OCI-LY7 (cell line): ENCODE measurements at regions not wholly inside any gene's neighbourhood (a gene's known extent, or its start where the extent isn't known, plus 50 kb on each side); places are given as distances from the start of the nearest gene placed in this dataset.

ENCODE experiments used
- BruUV-seq: library from RNA; stranded (reverse); fragments of 400-500 nt; replicated peaks from 2 replicates; lab custom pipeline; 2021; lab: Mats Ljungman, UMichigan
- CTCF ChIA-PET: fragments of 300-600 bp; sonication (Branson Sonifier 250); formaldehyde crosslinking; loops from one replicate; lab custom pipeline; 2022; ENCODE audit warnings: antibody characterized with exemption; ENCODE audit not compliant: unreplicated experiment; lab: Charles Lee
- POLR2A ChIA-PET: fragments of 300-600 bp; sonication (Branson Sonifier 250); formaldehyde crosslinking; loops from one replicate; lab custom pipeline; 2022; ENCODE audit warnings: antibody characterized with exemption; lab: Charles Lee
- DNase-seq: peaks from one replicate; pipeline ENCODE4 v3.0.0-alpha.2; 2015; ENCODE audit warnings: low spot score
- H2AFZ ChIP-seq: fragments of 200-600 bp; sonication (generic), shearing (Covaris generic); 2 replicates; pipeline ENCODE4 v1.6.1; 2014; ENCODE audit warnings: mild to moderate bottlenecking, antibody characterized with exemption, low read length, moderate library complexity
- H3K27ac ChIP-seq: fragments of 200-600 bp; sonication (generic); 2 replicates; pipeline ENCODE4 v1.5.1; 2014; ENCODE audit warnings: mixed run types, low read depth, mild to moderate bottlenecking, moderate library complexity, low read length, inconsistent platforms; ENCODE audit not compliant: poor library complexity, severe bottlenecking
- H3K36me3 ChIP-seq: fragments of 200-600 bp; sonication (generic); 2 replicates; pipeline ENCODE4 v1.6.1; 2014; ENCODE audit warnings: mild to moderate bottlenecking, antibody characterized with exemption, low read length, moderate library complexity, mixed read lengths; ENCODE audit not compliant: insufficient read depth
- H3K4me1 ChIP-seq: fragments of 200-600 bp; sonication (generic); 2 replicates; pipeline ENCODE4 v1.5.1; 2014; ENCODE audit warnings: mild to moderate bottlenecking, low read length; ENCODE audit not compliant: insufficient read depth, poor library complexity, severe bottlenecking
- H3K4me2 ChIP-seq: fragments of 200-600 bp; sonication (generic); 2 replicates; pipeline ENCODE4 v1.6.1; 2014; ENCODE audit warnings: mild to moderate bottlenecking, low read length
- H3K4me3 ChIP-seq: fragments of 200-600 bp; sonication (generic); 2 replicates; pipeline ENCODE4 v1.5.1; 2014; ENCODE audit warnings: mild to moderate bottlenecking, low read depth, low read length; ENCODE audit not compliant: poor library complexity, severe bottlenecking
- H3K79me2 ChIP-seq: fragments of 200-600 bp; sonication (generic); 2 replicates; pipeline ENCODE4 v1.6.1; 2016; ENCODE audit warnings: low read depth, mild to moderate bottlenecking, low read length, moderate library complexity, mixed read lengths; ENCODE audit not compliant: insufficient read depth
- H3K9me2 ChIP-seq: fragments of 200-600 bp; sonication (generic); 2 replicates; pipeline ENCODE4 v1.6.1; 2016; ENCODE audit warnings: mild to moderate bottlenecking, low read length, mixed read lengths; ENCODE audit not compliant: insufficient read depth
- H3K9me3 ChIP-seq: fragments of 200-600 bp; sonication (generic); 2 replicates; pipeline ENCODE4 v1.6.1; 2014; ENCODE audit warnings: mild to moderate bottlenecking, mixed run types, low read length, mixed read lengths
- H4K20me1 ChIP-seq: fragments of 200-600 bp; sonication (generic); 2 replicates; pipeline ENCODE4 v1.6.1; 2014; ENCODE audit warnings: mild to moderate bottlenecking, antibody characterized with exemption, low read length, moderate library complexity, mixed read lengths; ENCODE audit not compliant: insufficient read depth
- EZH2phosphoT487 ChIP-seq: fragments of 200-600 bp; sonication (generic); IDR thresholded peaks from 2 replicates; pipeline ENCODE4 v1.6.1; 2018; ENCODE audit warnings: low read depth, borderline replicate concordance, mild to moderate bottlenecking, mixed run types, antibody characterized with exemption, low read length, moderate library complexity, mixed read lengths
- intact Hi-C: fragments of 100-400 bp; cut with micrococcal nuclease; formaldehyde crosslinking; loops from one replicate; pipeline ENCODE4 v1.10.0; 2022; ENCODE audit not compliant: unreplicated experiment
- TF ChIP-seq, protein P1 (sequence below): fragments of 200-600 bp; sonication (generic); conservative IDR thresholded peaks from 2 replicates; pipeline ENCODE4 v1.5.1; 2014; ENCODE audit warnings: mild to moderate bottlenecking, antibody characterized with exemption, low read length, moderate library complexity, mixed read lengths

DNA sequence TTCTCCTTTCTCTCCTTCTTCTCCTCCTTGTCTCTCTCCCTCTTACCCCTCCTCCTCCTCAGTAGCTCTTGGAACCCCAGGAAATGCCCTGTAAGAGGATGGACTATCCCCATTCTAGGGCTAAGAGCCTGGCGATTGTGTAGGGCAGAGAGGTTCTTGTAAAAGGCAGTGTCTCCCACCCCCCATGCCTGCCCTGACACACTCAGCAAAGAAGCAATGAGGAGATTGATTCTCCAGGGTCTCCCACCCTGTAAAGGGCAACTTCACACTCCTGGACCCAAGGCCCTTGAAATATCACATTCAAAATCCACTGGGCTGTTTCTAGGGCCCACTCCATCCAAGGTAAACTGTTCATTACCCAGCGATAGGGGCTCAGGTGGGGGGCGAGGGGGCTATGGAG lies 144.1 kb downstream of the INSIG2 start:
- Histone ChIP-seq H3K4me1 (no peaks in the 10 kb centered on the region), H2AFZ (no peak overlapping the region), H3K9me3 (no peaks in the 10 kb centered on the region), H3K9me2 (no peaks in the 10 kb centered on the region), H3K27ac (no peak overlapping the region), H3K4me3 (no peak overlapping the region), H3K79me2 (no peaks in the 10 kb centered on the region), H3K36me3 (no peaks in the 10 kb centered on the region), H3K4me2 (no peak overlapping the region), H4K20me1 (no peaks in the 10 kb centered on the region)
- ChIA-PET CTCF (no interaction called here), POLR2A (interaction anchor here (0.7 kb wide), 2 partner anchors 12 to 16 kb away, joined by 3 to 4 read pairs; no protein-coding TSS in a partner anchor)
- TF ChIP-seq, protein P1, sequence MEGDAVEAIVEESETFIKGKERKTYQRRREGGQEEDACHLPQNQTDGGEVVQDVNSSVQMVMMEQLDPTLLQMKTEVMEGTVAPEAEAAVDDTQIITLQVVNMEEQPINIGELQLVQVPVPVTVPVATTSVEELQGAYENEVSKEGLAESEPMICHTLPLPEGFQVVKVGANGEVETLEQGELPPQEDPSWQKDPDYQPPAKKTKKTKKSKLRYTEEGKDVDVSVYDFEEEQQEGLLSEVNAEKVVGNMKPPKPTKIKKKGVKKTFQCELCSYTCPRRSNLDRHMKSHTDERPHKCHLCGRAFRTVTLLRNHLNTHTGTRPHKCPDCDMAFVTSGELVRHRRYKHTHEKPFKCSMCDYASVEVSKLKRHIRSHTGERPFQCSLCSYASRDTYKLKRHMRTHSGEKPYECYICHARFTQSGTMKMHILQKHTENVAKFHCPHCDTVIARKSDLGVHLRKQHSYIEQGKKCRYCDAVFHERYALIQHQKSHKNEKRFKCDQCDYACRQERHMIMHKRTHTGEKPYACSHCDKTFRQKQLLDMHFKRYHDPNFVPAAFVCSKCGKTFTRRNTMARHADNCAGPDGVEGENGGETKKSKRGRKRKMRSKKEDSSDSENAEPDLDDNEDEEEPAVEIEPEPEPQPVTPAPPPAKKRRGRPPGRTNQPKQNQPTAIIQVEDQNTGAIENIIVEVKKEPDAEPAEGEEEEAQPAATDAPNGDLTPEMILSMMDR, result no peak
- no peak for TF ChIP-seq EZH2phosphoT487
- intact Hi-C loops, result no loop called here
- BruUV-seq, result no TSS peak
- DNase-seq, result no peak

DNA sequence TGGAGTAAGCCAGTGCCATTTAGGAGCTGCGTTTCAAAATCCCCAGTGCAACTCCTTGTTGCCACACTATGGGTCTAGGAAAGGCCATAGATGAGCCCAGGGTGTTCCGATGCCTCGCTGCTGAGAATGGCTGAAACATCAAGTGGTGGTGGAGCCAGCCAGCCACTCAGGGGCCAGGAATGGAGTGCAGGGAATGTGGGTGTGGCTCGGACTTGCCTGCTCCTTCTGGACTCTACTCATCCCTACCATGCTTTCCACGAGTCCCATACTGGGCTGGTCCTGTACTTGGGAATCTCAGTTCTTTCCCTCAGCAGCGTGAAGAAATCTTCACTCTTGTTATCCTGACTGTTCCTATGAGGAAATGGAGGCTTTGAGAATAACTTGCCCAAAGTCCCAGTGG lies 143.5 kb downstream of the INSIG2 start:
- H3K79me2 ChIP-seq, result no peaks in the 10 kb centered on the region
- no peak overlapping the region for H3K4me2 ChIP-seq
- POLR2A ChIA-PET, result no interaction called here
- H3K4me1 ChIP-seq, result no peaks in the 10 kb centered on the region
- CTCF ChIA-PET, result no interaction called here
- H3K9me3 ChIP-seq, result no peaks in the 10 kb centered on the region
- no peaks in the 10 kb centered on the region for H4K20me1 ChIP-seq
- intact Hi-C loops, result no loop called here
- no peak overlapping the region for H3K27ac ChIP-seq
- DNase-seq, result no peak
- H2AFZ ChIP-seq, result no peak overlapping the region
- H3K36me3 ChIP-seq, result no peaks in the 10 kb centered on the region
- TF ChIP-seq, protein P1, result no peak
- no peak for TF ChIP-seq EZH2phosphoT487
- H3K9me2 ChIP-seq, result no peaks in the 10 kb centered on the region
- no peak overlapping the region for H3K4me3 ChIP-seq
- no TSS peak for BruUV-seq

DNA sequence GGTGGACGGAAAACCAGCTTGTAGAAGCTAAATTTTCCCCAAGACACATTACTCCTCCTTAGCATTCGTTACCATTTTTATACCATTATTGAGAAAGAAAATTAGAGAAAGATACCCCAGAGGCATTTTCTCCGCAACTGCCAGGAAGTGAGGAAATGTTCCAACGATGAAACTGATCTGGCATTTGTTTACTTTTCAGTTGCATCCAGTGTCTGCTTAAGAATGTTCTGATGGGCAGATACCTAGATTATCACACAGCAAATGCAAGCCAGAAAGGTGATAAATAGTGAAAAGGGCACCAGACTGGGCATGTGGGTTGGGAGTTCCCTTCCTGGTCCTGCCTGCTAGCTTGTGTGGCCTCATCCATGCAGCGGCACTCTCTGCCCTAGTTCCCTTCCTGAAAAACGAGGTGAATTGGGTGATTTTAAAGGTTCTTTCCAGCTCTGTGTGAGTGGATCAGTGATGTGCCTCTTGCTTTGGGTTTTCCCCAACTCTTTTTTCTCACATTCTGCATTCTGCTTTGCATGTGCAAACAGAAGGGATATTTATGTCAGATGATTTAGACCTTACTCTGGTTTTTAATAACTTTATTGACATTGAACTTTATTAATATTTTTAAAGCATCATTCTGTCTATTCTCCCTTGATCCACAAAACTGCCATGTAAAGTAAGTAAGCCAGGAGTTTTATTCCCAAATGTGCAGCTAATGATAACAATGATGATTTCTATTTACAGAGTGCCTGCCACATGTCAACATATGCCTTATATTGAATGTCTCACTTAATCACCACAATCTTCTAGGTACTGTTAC lies 139.6 kb downstream of the INSIG2 start:
- Histone ChIP-seq H3K4me1 (peaks cover 4% of the 10 kb centered on the region), H2AFZ (no peak overlapping the region), H3K4me2 (no peak overlapping the region), H3K9me3 (no peaks in the 10 kb centered on the region), H3K36me3 (no peaks in the 10 kb centered on the region), H3K27ac (no peak overlapping the region), H3K9me2 (no peaks in the 10 kb centered on the region), H4K20me1 (no peaks in the 10 kb centered on the region), H3K4me3 (no peak overlapping the region), H3K79me2 (no peaks in the 10 kb centered on the region)
- DNase-seq, result no peak
- ChIA-PET CTCF (interaction anchor here (0.7 kb wide), 1 partner anchor 52 kb away, joined by 3 read pairs; no protein-coding TSS in a partner anchor), POLR2A (no interaction called here)
- BruUV-seq, result no TSS peak
- TF ChIP-seq, protein P1, result no peak
- intact Hi-C loops, result no loop called here
